Activated naive CD4-positive, alpha-beta T cell treated with anti-CD3 and anti-CD28 coated beads, Interleukin-2, amount 10 ng/mL, durations not matched to agents 7 days and 5 days (primary cell): ENCODE measurements at regions not wholly inside any gene's neighbourhood (a gene's known extent, or its start where the extent isn't known, plus 50 kb on each side); places are given as distances from the start of the nearest gene placed in this dataset.

Experiments used
- CTCF ChIA-PET: fragments of 350-600 bp; sonication (Branson Sonifier 250); formaldehyde crosslinking; loops from one replicate; lab custom pipeline; 2021; ENCODE audit warnings: antibody characterized with exemption; lab: Charles Lee
- DNase-seq: peaks from one replicate; pipeline ENCODE4 v3.0.0-alpha.2; 2020
- H3K27ac Mint-ChIP-seq: one replicate; pipeline ENCODE4 v1.8.0; 2021; ENCODE audit warnings: mild to moderate bottlenecking, moderate library complexity, mixed read lengths
- H3K27me3 Mint-ChIP-seq: one replicate; pipeline ENCODE4 v1.8.0; 2021; ENCODE audit warnings: mild to moderate bottlenecking, mixed read lengths
- H3K36me3 Mint-ChIP-seq: one replicate; pipeline ENCODE4 v1.8.0; 2021; ENCODE audit warnings: mixed read lengths
- H3K4me1 Mint-ChIP-seq: one replicate; pipeline ENCODE4 v1.8.0; 2021; ENCODE audit warnings: mixed read lengths
- H3K4me3 Mint-ChIP-seq: one replicate; pipeline ENCODE4 v1.8.0; 2021; ENCODE audit warnings: mild to moderate bottlenecking, moderate library complexity, mixed read lengths
- H3K9me3 Mint-ChIP-seq: one replicate; pipeline ENCODE4 v1.8.0; 2021; ENCODE audit warnings: mixed read lengths

DNA sequence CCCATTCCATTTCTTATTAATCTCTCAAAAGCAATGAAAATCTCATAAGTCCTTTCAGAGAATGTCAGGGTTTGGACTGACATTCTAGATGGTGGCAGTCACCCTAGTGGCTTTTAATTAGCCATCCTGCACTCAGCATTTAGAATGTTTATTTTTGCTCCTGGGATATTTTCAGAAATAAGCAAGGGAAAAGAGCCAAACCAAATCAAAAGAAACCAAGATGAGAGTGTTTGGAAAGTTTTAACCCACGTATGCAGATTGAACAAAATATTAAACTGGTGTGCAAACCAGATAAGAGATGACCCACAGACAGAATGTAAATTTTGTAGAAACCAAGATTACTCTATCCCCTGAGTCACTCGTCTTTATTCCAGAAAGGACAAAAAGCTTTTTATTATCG, 275.8 kb downstream of the SQOR start:
- no peaks in the 10 kb centered on the region for H3K9me3 Mint-ChIP-seq
- no peak overlapping the region for H3K4me3 Mint-ChIP-seq
- no peaks in the 10 kb centered on the region for H3K36me3 Mint-ChIP-seq
- no peak overlapping the region for H3K27ac Mint-ChIP-seq
- H3K4me1 Mint-ChIP-seq = no peaks in the 10 kb centered on the region
- DNase-seq = no peak
- CTCF ChIA-PET = no interaction called here
- no peaks in the 10 kb centered on the region for H3K27me3 Mint-ChIP-seq

DNA sequence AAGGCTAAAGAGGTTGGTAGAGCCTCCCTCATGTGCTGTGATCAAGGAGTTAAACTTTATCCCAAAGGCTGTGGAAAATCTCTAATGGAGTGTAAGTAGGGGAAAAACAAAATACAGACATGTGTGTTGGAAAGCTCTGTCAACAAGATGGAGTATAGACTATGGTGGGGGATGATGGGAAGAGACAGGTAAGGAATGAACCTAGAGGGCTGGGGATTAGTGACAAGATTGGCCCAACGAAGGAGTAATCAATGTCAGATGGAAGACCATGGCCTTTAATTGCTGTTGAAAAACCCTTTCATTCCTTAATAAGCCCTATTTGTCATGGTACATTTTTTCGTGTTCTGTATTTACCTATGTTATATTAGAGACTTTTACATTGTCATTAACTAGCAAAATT, 278.6 kb downstream of the SQOR start:
- no peaks in the 10 kb centered on the region for H3K9me3 Mint-ChIP-seq
- no peaks in the 10 kb centered on the region for H3K4me1 Mint-ChIP-seq
- CTCF ChIA-PET = no interaction called here
- no peaks in the 10 kb centered on the region for H3K36me3 Mint-ChIP-seq
- no peak for DNase-seq
- no peak overlapping the region for H3K4me3 Mint-ChIP-seq
- no peak overlapping the region for H3K27ac Mint-ChIP-seq
- H3K27me3 Mint-ChIP-seq = no peaks in the 10 kb centered on the region

DNA sequence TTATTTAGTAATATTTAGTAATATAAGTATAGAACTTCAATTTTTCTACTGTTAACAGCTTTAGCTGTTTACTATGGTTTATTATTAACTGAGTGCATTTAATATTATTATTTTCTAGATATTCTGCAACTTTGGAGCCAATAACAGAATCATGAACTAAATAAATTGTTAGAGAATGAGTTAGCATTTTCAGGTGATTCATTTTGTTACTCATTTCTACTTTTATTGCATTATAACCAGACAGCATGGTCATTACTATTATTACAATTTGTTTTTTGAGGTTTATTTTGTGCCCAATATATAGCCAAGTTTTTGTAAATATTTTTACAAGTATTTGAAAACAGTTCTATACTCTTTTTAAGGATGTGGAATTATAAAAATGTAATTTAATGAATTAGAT, 279.6 kb downstream of the SQOR start:
- DNase-seq = no peak
- Mint-ChIP-seq H3K27ac (no peak overlapping the region), H3K36me3 (no peaks in the 10 kb centered on the region), H3K27me3 (no peaks in the 10 kb centered on the region), H3K4me1 (no peaks in the 10 kb centered on the region), H3K9me3 (no peaks in the 10 kb centered on the region), H3K4me3 (no peak overlapping the region)
- CTCF ChIA-PET = no interaction called here

DNA sequence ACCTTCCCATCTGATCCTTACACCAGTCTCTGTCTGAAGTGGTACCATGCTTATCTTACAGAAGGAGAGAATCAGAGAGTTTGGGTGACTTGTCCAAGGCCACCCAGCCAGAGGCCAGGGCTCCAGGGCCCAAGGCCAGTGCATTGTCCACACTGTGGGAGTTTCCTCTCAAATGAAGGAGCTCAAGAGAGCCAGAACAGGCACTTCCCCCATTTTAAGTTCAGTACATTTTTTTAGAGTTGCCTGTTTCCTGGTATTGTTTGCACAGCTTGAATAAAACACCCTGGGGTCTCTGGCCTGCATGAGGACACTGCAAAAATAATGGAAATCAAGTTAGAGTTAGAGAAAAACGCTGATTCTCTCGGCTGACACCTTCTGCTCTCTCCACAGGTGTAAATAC, 284.0 kb downstream of the SQOR start:
- DNase-seq = no peak
- Mint-ChIP-seq H3K9me3 (no peaks in the 10 kb centered on the region), H3K4me1 (no peaks in the 10 kb centered on the region), H3K27ac (no peak overlapping the region), H3K27me3 (no peaks in the 10 kb centered on the region), H3K4me3 (no peak overlapping the region), H3K36me3 (no peaks in the 10 kb centered on the region)
- CTCF ChIA-PET = interaction anchor here (0.7 kb wide), 1 partner anchor 14 kb away, joined by 3 read pairs; no protein-coding TSS in a partner anchor

DNA sequence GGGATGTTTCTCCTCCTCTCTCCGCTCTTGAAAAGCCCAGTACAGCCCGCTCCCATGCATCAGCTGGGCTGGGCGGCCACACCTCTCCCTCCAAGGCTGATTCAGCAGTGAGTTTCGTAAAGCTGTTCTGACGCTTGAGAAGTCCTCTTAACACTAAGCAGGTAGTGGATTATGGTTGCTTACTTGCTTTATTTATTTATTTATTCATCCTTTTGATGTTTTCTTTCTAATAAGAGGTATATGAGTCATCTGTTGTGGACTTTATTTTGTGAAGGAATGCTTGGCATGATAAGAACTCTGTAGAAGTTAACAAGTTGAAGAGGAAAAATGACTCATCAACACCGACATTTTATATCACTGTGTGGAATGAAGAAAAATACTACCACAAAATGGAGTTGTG, 285.0 kb downstream of the SQOR start:
- Mint-ChIP-seq H3K36me3 (no peaks in the 10 kb centered on the region), H3K9me3 (no peaks in the 10 kb centered on the region), H3K27me3 (no peaks in the 10 kb centered on the region), H3K4me3 (no peak overlapping the region), H3K4me1 (no peaks in the 10 kb centered on the region), H3K27ac (no peak overlapping the region)
- CTCF ChIA-PET = no interaction called here
- no peak for DNase-seq

DNA sequence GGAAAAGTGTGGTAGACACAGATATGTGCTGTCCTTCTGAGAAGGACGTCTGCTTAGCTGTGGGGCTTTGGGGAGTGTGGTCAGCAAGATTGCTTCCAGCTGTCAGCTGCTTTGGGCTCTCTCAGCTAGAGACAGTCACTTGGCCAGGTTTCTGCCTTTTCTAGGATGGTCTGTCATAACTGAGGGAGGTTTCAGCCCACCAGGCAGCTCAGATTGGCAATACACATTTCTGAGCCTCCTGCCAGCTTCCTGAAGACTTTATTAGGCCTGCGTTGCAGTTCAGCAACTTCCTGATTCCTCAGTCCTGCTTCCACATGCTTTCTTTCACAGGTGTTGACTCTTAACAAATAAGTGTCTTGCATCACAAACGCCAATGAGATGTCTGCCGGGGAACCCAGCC, 286.5 kb downstream of the SQOR start:
- no peaks in the 10 kb centered on the region for H3K4me1 Mint-ChIP-seq
- CTCF ChIA-PET = no interaction called here
- no peaks in the 10 kb centered on the region for H3K27me3 Mint-ChIP-seq
- H3K4me3 Mint-ChIP-seq = no peak overlapping the region
- H3K27ac Mint-ChIP-seq = no peak overlapping the region
- DNase-seq = no peak
- H3K9me3 Mint-ChIP-seq = peaks cover under 1% of the 10 kb centered on the region
- H3K36me3 Mint-ChIP-seq = no peaks in the 10 kb centered on the region

DNA sequence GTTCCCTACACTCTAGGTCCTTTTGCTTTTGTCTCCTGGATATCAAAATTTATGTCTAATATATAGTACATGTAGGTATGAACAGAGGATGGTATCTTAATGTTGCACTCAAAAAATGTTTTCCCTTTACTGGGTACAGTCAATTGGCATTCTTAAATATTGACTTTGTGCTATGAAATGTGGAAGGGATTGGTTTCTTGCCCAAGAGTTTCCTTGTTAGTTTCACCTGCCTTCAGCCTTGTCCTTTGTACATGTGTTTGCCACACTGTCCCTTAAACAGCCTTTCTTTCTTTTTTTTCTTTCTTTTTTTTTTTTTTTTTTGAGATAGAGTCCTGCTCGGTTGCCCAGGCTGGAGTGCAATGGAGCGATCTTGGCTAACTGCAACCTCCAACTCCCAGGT, 287.1 kb downstream of the SQOR start:
- CTCF ChIA-PET = no interaction called here
- Mint-ChIP-seq H3K27me3 (no peaks in the 10 kb centered on the region), H3K4me1 (no peaks in the 10 kb centered on the region), H3K27ac (no peak overlapping the region), H3K36me3 (no peaks in the 10 kb centered on the region), H3K4me3 (no peak overlapping the region), H3K9me3 (peaks cover 1% of the 10 kb centered on the region)
- no peak for DNase-seq

DNA sequence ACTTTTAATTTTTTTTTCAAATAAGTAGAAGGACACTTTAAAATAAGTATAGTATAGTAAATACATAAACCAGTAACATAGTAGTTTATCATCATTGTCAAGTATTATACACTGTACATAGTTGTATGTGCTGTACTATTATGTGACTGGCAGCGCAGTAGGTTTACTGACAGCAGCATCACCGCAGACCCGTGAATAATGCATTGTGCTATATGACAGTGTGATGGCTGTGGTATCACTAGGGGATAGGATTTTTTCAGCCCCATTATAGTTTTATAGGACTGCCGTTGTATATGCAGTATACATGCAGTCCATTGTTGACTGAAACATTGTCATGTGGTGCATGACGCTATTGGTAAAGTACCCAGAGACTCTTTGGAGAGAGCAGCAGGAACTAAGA, 306.5 kb downstream of the SQOR start:
- no peaks in the 10 kb centered on the region for H3K36me3 Mint-ChIP-seq
- CTCF ChIA-PET = no interaction called here
- no peak overlapping the region for H3K4me3 Mint-ChIP-seq
- H3K9me3 Mint-ChIP-seq = peaks cover 2% of the 10 kb centered on the region
- H3K27ac Mint-ChIP-seq = no peak overlapping the region
- no peaks in the 10 kb centered on the region for H3K27me3 Mint-ChIP-seq
- no peaks in the 10 kb centered on the region for H3K4me1 Mint-ChIP-seq
- DNase-seq = no peak

DNA sequence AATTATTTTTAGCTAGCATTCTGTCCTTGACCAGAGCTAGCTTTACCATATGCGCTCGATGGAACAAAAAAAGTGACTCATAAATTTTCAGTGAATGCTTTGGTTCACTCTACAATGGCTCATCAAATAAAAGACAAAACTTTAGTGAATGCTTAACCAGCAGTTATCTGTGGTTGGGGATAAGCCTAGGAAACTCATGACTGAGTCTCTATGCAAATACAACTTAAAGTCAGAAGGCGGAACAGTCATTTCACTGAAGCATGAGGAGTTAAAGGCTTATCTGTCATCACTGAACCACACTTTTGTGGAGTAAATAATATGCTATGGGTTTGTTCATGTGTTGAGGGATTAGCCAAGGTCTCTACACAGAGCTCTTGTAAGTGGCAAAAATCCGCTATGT, 308.4 kb downstream of the SQOR start:
- CTCF ChIA-PET = interaction anchor here (1.4 kb wide), 1 partner anchor 148 kb away, joined by 3 read pairs; no protein-coding TSS in a partner anchor
- no peak for DNase-seq
- H3K4me1 Mint-ChIP-seq = no peaks in the 10 kb centered on the region
- no peak overlapping the region for H3K4me3 Mint-ChIP-seq
- no peaks in the 10 kb centered on the region for H3K27me3 Mint-ChIP-seq
- H3K9me3 Mint-ChIP-seq = peaks cover 2% of the 10 kb centered on the region
- H3K36me3 Mint-ChIP-seq = no peaks in the 10 kb centered on the region
- H3K27ac Mint-ChIP-seq = no peak overlapping the region

DNA sequence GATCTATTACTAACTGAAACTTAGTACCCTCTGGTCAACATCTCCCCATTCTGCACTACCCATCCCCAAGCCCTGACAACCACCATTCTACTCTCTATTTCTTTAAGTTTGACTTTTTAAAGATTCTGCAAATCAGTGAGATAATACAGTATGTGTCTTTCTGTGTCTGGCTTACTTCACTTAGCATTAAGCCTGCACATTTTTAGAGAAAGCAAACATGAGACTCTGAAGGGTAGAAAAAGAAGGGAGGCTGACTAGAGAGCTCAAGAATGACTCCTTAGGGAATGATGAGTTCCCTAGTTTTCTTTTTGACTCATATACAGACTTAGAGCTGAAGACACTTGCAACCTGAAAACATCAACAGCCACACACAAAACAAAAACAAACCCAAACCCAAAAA, 311.3 kb downstream of the SQOR start:
- no peak for DNase-seq
- no peak overlapping the region for H3K27ac Mint-ChIP-seq
- H3K4me3 Mint-ChIP-seq = no peak overlapping the region
- H3K4me1 Mint-ChIP-seq = peaks cover 3% of the 10 kb centered on the region
- CTCF ChIA-PET = no interaction called here
- H3K27me3 Mint-ChIP-seq = no peaks in the 10 kb centered on the region
- no peaks in the 10 kb centered on the region for H3K36me3 Mint-ChIP-seq
- peaks cover 2% of the 10 kb centered on the region for H3K9me3 Mint-ChIP-seq

DNA sequence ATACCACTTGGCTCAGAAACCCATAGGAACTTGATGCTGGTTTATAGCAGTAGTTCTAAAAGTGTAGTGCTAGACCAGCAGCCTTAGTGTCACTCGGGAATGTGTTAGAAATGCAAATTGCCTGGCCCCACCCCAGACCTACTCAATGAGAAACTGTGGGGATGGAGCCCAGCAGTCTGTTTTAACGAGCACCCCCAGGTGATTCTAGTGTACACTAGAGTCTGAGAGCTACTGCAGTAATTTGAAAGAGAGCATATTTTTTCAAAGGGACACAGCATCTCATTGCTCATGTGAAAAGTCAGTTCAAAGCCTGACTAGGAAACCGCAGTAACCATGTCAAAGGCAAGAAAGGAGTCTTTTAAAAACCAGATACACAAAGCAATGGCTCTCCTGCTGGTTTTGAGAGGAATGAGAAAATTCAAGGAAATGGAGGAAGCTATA, 313.4 kb downstream of the SQOR start:
- Mint-ChIP-seq H3K4me1 (peaks cover 3% of the 10 kb centered on the region), H3K9me3 (peaks cover 2% of the 10 kb centered on the region), H3K27me3 (no peaks in the 10 kb centered on the region), H3K4me3 (no peak overlapping the region), H3K36me3 (no peaks in the 10 kb centered on the region), H3K27ac (no peak overlapping the region)
- DNase-seq = no peak
- CTCF ChIA-PET = no interaction called here

DNA sequence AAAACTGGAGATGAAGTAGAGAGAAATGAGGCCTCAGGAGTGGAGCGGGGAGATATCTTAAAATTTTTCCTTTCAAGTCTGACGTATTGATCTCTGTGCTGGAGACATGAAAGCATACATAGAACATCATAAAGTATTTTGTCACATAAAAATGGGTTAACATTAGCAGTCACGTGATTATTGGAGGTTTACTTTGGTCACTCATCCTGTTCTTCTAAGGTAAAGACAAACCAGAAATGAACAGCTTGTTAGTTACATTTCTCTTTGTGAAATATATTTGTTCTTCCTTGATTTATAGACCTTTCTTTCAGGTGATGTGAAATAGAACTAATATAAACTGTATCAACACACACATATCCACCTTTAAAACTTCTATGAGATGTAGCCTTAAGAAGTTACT, 324.1 kb downstream of the SQOR start:
- Mint-ChIP-seq H3K36me3 (no peaks in the 10 kb centered on the region), H3K27ac (no peak overlapping the region), H3K4me1 (no peaks in the 10 kb centered on the region), H3K9me3 (peaks cover 10% of the 10 kb centered on the region), H3K27me3 (no peaks in the 10 kb centered on the region), H3K4me3 (no peak overlapping the region)
- CTCF ChIA-PET = no interaction called here
- DNase-seq = no peak

DNA sequence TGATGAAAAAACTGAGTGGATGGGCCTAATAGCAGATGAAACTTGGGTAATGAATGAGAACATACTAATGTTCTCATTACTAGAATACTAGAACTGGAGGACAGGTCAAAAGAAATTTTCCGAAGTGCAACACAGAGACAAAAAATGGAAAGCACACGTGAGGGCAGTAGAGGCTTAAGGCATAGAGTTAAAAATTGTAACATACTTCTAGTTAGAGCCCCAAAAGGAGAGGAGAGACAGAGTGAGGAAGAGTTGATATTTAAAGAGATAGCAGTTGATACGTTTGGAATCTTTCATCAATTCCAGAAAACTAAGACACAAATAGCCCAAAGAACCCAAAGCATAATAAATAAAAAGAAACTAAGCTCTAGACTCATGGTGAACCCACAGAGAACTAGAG, 327.9 kb downstream of the SQOR start:
- Mint-ChIP-seq H3K36me3 (no peaks in the 10 kb centered on the region), H3K4me3 (no peak overlapping the region), H3K9me3 (peaks cover 10% of the 10 kb centered on the region), H3K27me3 (no peaks in the 10 kb centered on the region), H3K4me1 (no peaks in the 10 kb centered on the region), H3K27ac (no peak overlapping the region)
- no peak for DNase-seq
- CTCF ChIA-PET = no interaction called here

DNA sequence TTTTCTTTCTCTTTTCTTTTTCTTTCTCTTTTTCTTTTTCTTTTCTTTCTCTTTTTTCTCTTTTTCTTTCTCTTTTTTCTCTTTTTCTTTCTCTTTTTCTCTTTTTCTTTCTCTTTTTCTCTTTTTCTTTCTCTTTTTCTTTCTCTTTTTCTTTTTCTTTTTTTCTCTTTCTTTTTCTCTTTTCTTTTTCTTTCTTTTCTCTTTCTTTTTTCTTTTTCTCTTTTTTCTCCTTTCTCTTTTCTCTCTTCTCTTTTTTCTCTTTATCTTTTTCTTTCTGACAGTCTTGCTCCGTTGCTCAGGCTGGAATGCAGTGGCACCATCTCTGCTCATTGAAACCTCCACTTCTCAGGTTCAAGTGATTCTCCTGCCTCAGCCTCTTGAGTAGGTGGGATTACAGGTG, 335.7 kb downstream of the SQOR start:
- no peaks in the 10 kb centered on the region for H3K4me1 Mint-ChIP-seq
- H3K4me3 Mint-ChIP-seq = no peak overlapping the region
- no peak for DNase-seq
- no peak overlapping the region for H3K27ac Mint-ChIP-seq
- peaks cover 5% of the 10 kb centered on the region for H3K27me3 Mint-ChIP-seq
- no peaks in the 10 kb centered on the region for H3K36me3 Mint-ChIP-seq
- CTCF ChIA-PET = no interaction called here
- peaks cover 4% of the 10 kb centered on the region for H3K9me3 Mint-ChIP-seq

DNA sequence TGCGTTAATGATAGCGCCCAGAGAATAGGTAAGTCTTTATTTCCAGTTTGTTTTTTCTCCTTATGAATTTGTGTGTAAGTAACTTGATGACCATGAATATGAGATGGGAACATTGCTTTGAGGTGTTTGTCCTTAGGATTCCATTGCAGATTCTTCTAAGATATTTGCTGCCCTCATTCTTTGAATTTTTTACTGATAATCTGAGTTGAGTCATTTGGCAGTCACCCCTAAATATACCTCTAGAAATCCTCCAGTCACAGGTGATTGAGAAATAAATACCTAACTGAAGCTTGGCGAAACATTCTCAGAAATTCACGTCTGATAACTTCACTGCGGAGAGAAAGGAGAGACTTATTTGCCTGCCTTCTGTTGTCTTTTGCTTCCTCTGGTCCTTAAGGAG, 345.5 kb downstream of the SQOR start:
- DNase-seq = no peak
- no peak overlapping the region for H3K27ac Mint-ChIP-seq
- H3K36me3 Mint-ChIP-seq = no peaks in the 10 kb centered on the region
- H3K4me1 Mint-ChIP-seq = no peaks in the 10 kb centered on the region
- H3K9me3 Mint-ChIP-seq = no peaks in the 10 kb centered on the region
- no peaks in the 10 kb centered on the region for H3K27me3 Mint-ChIP-seq
- CTCF ChIA-PET = no interaction called here
- H3K4me3 Mint-ChIP-seq = no peak overlapping the region

DNA sequence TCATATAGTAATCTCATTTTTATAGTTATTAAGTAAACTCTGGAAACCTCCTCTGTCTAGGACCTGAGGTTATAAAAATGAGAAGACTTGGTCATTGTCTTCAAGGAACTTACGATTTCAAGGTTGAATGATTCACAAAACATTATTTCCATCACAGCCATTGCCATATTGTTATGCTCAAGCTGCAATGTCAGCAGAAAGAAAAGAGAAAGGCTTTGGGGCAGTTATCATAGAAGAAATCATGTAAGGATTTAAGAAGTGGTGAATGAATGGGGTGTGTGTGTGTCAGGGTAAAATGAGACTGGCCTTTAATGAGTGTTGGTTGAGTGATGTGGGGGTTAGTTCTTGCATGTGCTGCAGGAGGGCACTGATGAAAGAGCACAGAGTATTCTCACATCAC, 346.8 kb downstream of the SQOR start:
- H3K9me3 Mint-ChIP-seq = peaks cover 2% of the 10 kb centered on the region
- H3K36me3 Mint-ChIP-seq = no peaks in the 10 kb centered on the region
- DNase-seq = no peak
- no peak overlapping the region for H3K4me3 Mint-ChIP-seq
- no peaks in the 10 kb centered on the region for H3K27me3 Mint-ChIP-seq
- CTCF ChIA-PET = no interaction called here
- no peak overlapping the region for H3K27ac Mint-ChIP-seq
- no peaks in the 10 kb centered on the region for H3K4me1 Mint-ChIP-seq
